ENCODE measurements at regions not wholly inside any gene's neighbourhood (a gene's known extent, or its start where the extent isn't known, plus 50 kb on each side); places are given as distances from the start of the nearest gene placed in this dataset.
"Not testable (repeated sequence)": the region's sequence is repeated elsewhere in the genome, so short reads cannot be mapped to it uniquely, and the experiment has no call there.

- no peak overlapping the region for H3K4me2 ChIP-seq (ENCODE audit: extremely low read depth, insufficient read depth, low read length)
- H3K27ac ChIP-seq (ENCODE audit: insufficient read depth, low read length): no peak overlapping the region
- H3K4me1 ChIP-seq (ENCODE audit: control insufficient read depth, extremely low read depth, insufficient read depth, low read length): peaks cover 4% of the 10 kb centered on the region
- no peak overlapping the region for H3K4me3 ChIP-seq (replicated peaks in 1 of 4; ENCODE audit: control extremely low read depth in 1 of 4, insufficient read depth in 1 of 4, low read depth in 3 of 4, low read length in 4 of 4)
- no peak for DNase-seq (ENCODE audit: low read depth in 2 of 2)
- no peaks in the 10 kb centered on the region for H3K79me2 ChIP-seq (ENCODE audit: control insufficient read depth, insufficient read depth, low read length)
- no peaks in the 10 kb centered on the region for H3K27me3 ChIP-seq (ENCODE audit: control insufficient read depth, insufficient read depth, low read length)
- no peak overlapping the region for H2AFZ ChIP-seq (ENCODE audit: low read length)
- TF ChIP-seq EZH2 (IDR thresholded peaks at IDR 0.05; ENCODE audit: low read length, missing control alignments) (no peak), CTCF (conservative IDR thresholded peaks at IDR 0.05 in 1 of 2, IDR thresholded peaks at IDR 0.05 in 1 of 2; ENCODE audit: low read depth in 1 of 2, low read length in 2 of 2) (no peak)
- H3K36me3 ChIP-seq (ENCODE audit: control insufficient read depth, insufficient read depth, low read length): no peaks in the 10 kb centered on the region
- no peak overlapping the region for H3K9ac ChIP-seq (ENCODE audit: insufficient read depth, low read length)
- H3K9me3 ChIP-seq (ENCODE audit: control insufficient read depth, insufficient read depth, low read depth, low read length): no peaks in the 10 kb centered on the region
- no peaks in the 10 kb centered on the region for H4K20me1 ChIP-seq (ENCODE audit: control insufficient read depth, extremely low read depth, insufficient read depth, low read length)
These were observed 60.2 kb upstream of the ABHD2 start for GRCh38 chr15:89028036-89028435.

DNA sequence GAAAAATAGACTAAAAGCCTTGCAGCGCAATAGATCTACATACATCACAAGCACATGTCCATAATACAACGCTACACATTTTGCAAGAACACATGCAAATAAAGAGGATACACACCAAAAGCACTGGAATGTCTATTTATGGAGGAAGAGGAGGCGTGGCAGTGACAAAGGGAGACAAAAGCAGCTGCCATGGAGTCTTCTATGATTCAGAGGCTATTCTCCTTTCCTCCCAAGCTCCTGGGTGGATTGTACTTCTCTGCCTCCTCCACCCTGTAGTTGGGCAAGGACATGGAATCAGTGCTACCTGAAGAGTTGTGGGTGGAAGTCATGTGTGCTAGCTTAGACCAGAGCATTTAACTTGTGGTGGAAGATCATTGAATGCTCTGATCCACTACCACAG, 57.9 kb upstream of the ABHD2 start:
- Histone ChIP-seq H3K4me3 (replicated peaks in 1 of 4; ENCODE audit: control extremely low read depth in 1 of 4, insufficient read depth in 1 of 4, low read depth in 3 of 4, low read length in 4 of 4) (no peak overlapping the region), H3K4me1 (ENCODE audit: control insufficient read depth, extremely low read depth, insufficient read depth, low read length) (no peaks in the 10 kb centered on the region), H4K20me1 (ENCODE audit: control insufficient read depth, extremely low read depth, insufficient read depth, low read length) (no peaks in the 10 kb centered on the region), H3K27ac (ENCODE audit: insufficient read depth, low read length) (no peak overlapping the region), H3K9me3 (ENCODE audit: control insufficient read depth, insufficient read depth, low read depth, low read length) (no peaks in the 10 kb centered on the region), H3K79me2 (ENCODE audit: control insufficient read depth, insufficient read depth, low read length) (no peaks in the 10 kb centered on the region), H2AFZ (ENCODE audit: low read length) (no peak overlapping the region), H3K36me3 (ENCODE audit: control insufficient read depth, insufficient read depth, low read length) (no peaks in the 10 kb centered on the region), H3K9ac (ENCODE audit: insufficient read depth, low read length) (no peak overlapping the region), H3K27me3 (ENCODE audit: control insufficient read depth, insufficient read depth, low read length) (no peaks in the 10 kb centered on the region), H3K4me2 (ENCODE audit: extremely low read depth, insufficient read depth, low read length) (no peak overlapping the region)
- DNase-seq (ENCODE audit: low read depth in 2 of 2): no peak
- no peak for TF ChIP-seq EZH2 (IDR thresholded peaks at IDR 0.05; ENCODE audit: low read length, missing control alignments)
- no peak for TF ChIP-seq CTCF (conservative IDR thresholded peaks at IDR 0.05 in 1 of 2, IDR thresholded peaks at IDR 0.05 in 1 of 2; ENCODE audit: low read depth in 1 of 2, low read length in 2 of 2)

GRCh38 chr15:89031637-89032285, 56.5 kb upstream of the ABHD2 start:
- H3K9ac ChIP-seq (ENCODE audit: insufficient read depth, low read length); H3K27ac ChIP-seq (ENCODE audit: insufficient read depth, low read length); H3K9me3 ChIP-seq (ENCODE audit: control insufficient read depth, insufficient read depth, low read depth, low read length); H3K4me2 ChIP-seq (ENCODE audit: extremely low read depth, insufficient read depth, low read length); H3K4me3 ChIP-seq (replicated peaks in 1 of 4; ENCODE audit: control extremely low read depth in 1 of 4, insufficient read depth in 1 of 4, low read depth in 3 of 4, low read length in 4 of 4); H4K20me1 ChIP-seq (ENCODE audit: control insufficient read depth, extremely low read depth, insufficient read depth, low read length); H2AFZ ChIP-seq (ENCODE audit: low read length); H3K4me1 ChIP-seq (ENCODE audit: control insufficient read depth, extremely low read depth, insufficient read depth, low read length); H3K79me2 ChIP-seq (ENCODE audit: control insufficient read depth, insufficient read depth, low read length); H3K27me3 ChIP-seq (ENCODE audit: control insufficient read depth, insufficient read depth, low read length); DNase-seq (ENCODE audit: low read depth in 2 of 2); H3K36me3 ChIP-seq (ENCODE audit: control insufficient read depth, insufficient read depth, low read length): not testable (repeated sequence)
